ENCODE measurements at regions not wholly inside any gene's neighbourhood (a gene's known extent, or its start where the extent isn't known, plus 50 kb on each side); places are given as distances from the start of the nearest gene placed in this dataset.

DNA sequence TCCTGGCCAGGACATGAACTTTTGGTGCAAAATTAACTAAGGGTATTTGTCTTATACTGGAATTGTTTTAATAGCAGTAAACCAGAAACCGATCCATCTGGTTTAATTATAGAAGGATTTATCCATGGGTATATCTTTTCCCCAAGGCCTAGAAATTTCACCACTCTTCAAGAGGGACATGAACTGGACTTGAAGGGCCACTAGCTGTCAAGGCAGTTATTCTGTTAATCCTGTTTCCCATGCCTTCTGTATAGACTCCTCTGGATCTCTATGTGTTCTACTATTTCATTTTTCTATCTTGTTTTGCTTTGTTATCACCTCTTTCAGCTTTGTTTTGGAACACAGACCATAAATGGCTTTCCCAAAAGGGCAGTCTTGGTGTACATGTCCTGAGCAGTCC is 467.6 kb downstream of the KIF4B start:
- TF ChIP-seq, protein P1, sequence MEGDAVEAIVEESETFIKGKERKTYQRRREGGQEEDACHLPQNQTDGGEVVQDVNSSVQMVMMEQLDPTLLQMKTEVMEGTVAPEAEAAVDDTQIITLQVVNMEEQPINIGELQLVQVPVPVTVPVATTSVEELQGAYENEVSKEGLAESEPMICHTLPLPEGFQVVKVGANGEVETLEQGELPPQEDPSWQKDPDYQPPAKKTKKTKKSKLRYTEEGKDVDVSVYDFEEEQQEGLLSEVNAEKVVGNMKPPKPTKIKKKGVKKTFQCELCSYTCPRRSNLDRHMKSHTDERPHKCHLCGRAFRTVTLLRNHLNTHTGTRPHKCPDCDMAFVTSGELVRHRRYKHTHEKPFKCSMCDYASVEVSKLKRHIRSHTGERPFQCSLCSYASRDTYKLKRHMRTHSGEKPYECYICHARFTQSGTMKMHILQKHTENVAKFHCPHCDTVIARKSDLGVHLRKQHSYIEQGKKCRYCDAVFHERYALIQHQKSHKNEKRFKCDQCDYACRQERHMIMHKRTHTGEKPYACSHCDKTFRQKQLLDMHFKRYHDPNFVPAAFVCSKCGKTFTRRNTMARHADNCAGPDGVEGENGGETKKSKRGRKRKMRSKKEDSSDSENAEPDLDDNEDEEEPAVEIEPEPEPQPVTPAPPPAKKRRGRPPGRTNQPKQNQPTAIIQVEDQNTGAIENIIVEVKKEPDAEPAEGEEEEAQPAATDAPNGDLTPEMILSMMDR (conservative IDR thresholded peaks at IDR 0.05; ENCODE audit: low read length) = no peak
- TF ChIP-seq EZH2phosphoT487 (IDR thresholded peaks at IDR 0.05; ENCODE audit: borderline replicate concordance, low read depth, low read length) = no peak
